Tibial nerve (tissue), 4 donors: ENCODE measurements at regions not wholly inside any gene's neighbourhood (a gene's known extent, or its start where the extent isn't known, plus 50 kb on each side); places are given as distances from the start of the nearest gene placed in this dataset.
"Not testable (repeated sequence)": the region's sequence is repeated elsewhere in the genome, so short reads cannot be mapped to it uniquely, and the experiment has no call there.

Experiments used
- EP300 ChIP-seq, 2 donors: sonication (generic); formaldehyde crosslinking; IDR thresholded peaks; one replicate each; pipeline ENCODE4 v1.6.1; 2017; ENCODE audit warnings: antibody characterized with exemption in 2 of 2, mild to moderate bottlenecking in 1 of 2
- POLR2A ChIP-seq, 2 donors: fragments of 450-650 bp; IDR thresholded peaks; one replicate each; pipeline ENCODE4 v1.6.1; 2017; ENCODE audit warnings: antibody characterized with exemption in 2 of 2, mild to moderate bottlenecking in 2 of 2, moderate library complexity in 2 of 2
- TF ChIP-seq, protein P1 (sequence below), 5 experiments: fragments of 200-600 bp in 3 of 5; fragments of 450-650 bp in 2 of 5; sonication (generic) in 3 of 5; IDR thresholded peaks; one replicate each; pipeline ENCODE4 v1.5.1; 2016 to 2019; ENCODE audit warnings: antibody characterized with exemption in 5 of 5, mild to moderate bottlenecking in 3 of 5, moderate library complexity in 2 of 5

DNA sequence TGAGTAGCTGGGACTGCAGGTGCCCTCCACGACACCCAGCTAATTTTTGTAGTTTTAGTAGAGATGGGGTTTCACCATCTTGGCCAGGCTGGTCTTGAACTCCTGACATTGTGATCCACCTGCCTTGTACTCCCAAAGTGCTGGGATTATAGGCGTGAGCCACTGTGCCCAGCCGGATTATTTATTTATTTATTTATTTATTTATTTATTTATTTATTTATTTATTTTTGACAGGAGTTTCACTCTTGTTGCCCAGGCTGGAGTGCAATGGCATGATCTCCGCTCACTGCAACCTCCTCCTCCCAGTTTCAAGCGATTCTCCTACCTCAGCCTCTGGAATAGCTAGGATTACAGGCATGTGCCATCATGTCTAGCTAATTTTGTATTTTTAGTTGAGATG is 466.1 kb upstream of the BRINP3 start:
- not testable (repeated sequence) for TF ChIP-seq POLR2A, EP300 (IDR thresholded peaks at IDR 0.05)
- TF ChIP-seq, protein P1, sequence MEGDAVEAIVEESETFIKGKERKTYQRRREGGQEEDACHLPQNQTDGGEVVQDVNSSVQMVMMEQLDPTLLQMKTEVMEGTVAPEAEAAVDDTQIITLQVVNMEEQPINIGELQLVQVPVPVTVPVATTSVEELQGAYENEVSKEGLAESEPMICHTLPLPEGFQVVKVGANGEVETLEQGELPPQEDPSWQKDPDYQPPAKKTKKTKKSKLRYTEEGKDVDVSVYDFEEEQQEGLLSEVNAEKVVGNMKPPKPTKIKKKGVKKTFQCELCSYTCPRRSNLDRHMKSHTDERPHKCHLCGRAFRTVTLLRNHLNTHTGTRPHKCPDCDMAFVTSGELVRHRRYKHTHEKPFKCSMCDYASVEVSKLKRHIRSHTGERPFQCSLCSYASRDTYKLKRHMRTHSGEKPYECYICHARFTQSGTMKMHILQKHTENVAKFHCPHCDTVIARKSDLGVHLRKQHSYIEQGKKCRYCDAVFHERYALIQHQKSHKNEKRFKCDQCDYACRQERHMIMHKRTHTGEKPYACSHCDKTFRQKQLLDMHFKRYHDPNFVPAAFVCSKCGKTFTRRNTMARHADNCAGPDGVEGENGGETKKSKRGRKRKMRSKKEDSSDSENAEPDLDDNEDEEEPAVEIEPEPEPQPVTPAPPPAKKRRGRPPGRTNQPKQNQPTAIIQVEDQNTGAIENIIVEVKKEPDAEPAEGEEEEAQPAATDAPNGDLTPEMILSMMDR (IDR thresholded peaks at IDR 0.05), result not testable (repeated sequence)
